OCI-LY7 (cell line): ENCODE measurements at regions not wholly inside any gene's neighbourhood (a gene's known extent, or its start where the extent isn't known, plus 50 kb on each side); places are given as distances from the start of the nearest gene placed in this dataset.

Experiments used
- BruUV-seq: library from RNA; stranded (reverse); fragments of 400-500 nt; replicated peaks from 2 replicates; lab custom pipeline; 2021; lab: Mats Ljungman, UMichigan
- CTCF ChIA-PET: fragments of 300-600 bp; sonication (Branson Sonifier 250); formaldehyde crosslinking; loops from one replicate; lab custom pipeline; 2022; ENCODE audit warnings: antibody characterized with exemption; ENCODE audit not compliant: unreplicated experiment; lab: Charles Lee
- POLR2A ChIA-PET: fragments of 300-600 bp; sonication (Branson Sonifier 250); formaldehyde crosslinking; loops from one replicate; lab custom pipeline; 2022; ENCODE audit warnings: antibody characterized with exemption; lab: Charles Lee
- DNase-seq: peaks from one replicate; pipeline ENCODE4 v3.0.0-alpha.2; 2015; ENCODE audit warnings: low spot score
- H2AFZ ChIP-seq: fragments of 200-600 bp; sonication (generic), shearing (Covaris generic); 2 replicates; pipeline ENCODE4 v1.6.1; 2014; ENCODE audit warnings: mild to moderate bottlenecking, antibody characterized with exemption, low read length, moderate library complexity
- H3K27ac ChIP-seq: fragments of 200-600 bp; sonication (generic); 2 replicates; pipeline ENCODE4 v1.5.1; 2014; ENCODE audit warnings: mixed run types, low read depth, mild to moderate bottlenecking, moderate library complexity, low read length, inconsistent platforms; ENCODE audit not compliant: poor library complexity, severe bottlenecking
- H3K36me3 ChIP-seq: fragments of 200-600 bp; sonication (generic); 2 replicates; pipeline ENCODE4 v1.6.1; 2014; ENCODE audit warnings: mild to moderate bottlenecking, antibody characterized with exemption, low read length, moderate library complexity, mixed read lengths; ENCODE audit not compliant: insufficient read depth
- H3K4me1 ChIP-seq: fragments of 200-600 bp; sonication (generic); 2 replicates; pipeline ENCODE4 v1.5.1; 2014; ENCODE audit warnings: mild to moderate bottlenecking, low read length; ENCODE audit not compliant: insufficient read depth, poor library complexity, severe bottlenecking
- H3K4me2 ChIP-seq: fragments of 200-600 bp; sonication (generic); 2 replicates; pipeline ENCODE4 v1.6.1; 2014; ENCODE audit warnings: mild to moderate bottlenecking, low read length
- H3K4me3 ChIP-seq: fragments of 200-600 bp; sonication (generic); 2 replicates; pipeline ENCODE4 v1.5.1; 2014; ENCODE audit warnings: mild to moderate bottlenecking, low read depth, low read length; ENCODE audit not compliant: poor library complexity, severe bottlenecking
- H3K79me2 ChIP-seq: fragments of 200-600 bp; sonication (generic); 2 replicates; pipeline ENCODE4 v1.6.1; 2016; ENCODE audit warnings: low read depth, mild to moderate bottlenecking, low read length, moderate library complexity, mixed read lengths; ENCODE audit not compliant: insufficient read depth
- H3K9me2 ChIP-seq: fragments of 200-600 bp; sonication (generic); 2 replicates; pipeline ENCODE4 v1.6.1; 2016; ENCODE audit warnings: mild to moderate bottlenecking, low read length, mixed read lengths; ENCODE audit not compliant: insufficient read depth
- H3K9me3 ChIP-seq: fragments of 200-600 bp; sonication (generic); 2 replicates; pipeline ENCODE4 v1.6.1; 2014; ENCODE audit warnings: mild to moderate bottlenecking, mixed run types, low read length, mixed read lengths
- H4K20me1 ChIP-seq: fragments of 200-600 bp; sonication (generic); 2 replicates; pipeline ENCODE4 v1.6.1; 2014; ENCODE audit warnings: mild to moderate bottlenecking, antibody characterized with exemption, low read length, moderate library complexity, mixed read lengths; ENCODE audit not compliant: insufficient read depth
- CTCF ChIP-seq: fragments of 200-600 bp; sonication (generic); conservative IDR thresholded peaks from 2 replicates; pipeline ENCODE4 v1.5.1; 2014; ENCODE audit warnings: mild to moderate bottlenecking, antibody characterized with exemption, low read length, moderate library complexity, mixed read lengths
- EZH2phosphoT487 ChIP-seq: fragments of 200-600 bp; sonication (generic); IDR thresholded peaks from 2 replicates; pipeline ENCODE4 v1.6.1; 2018; ENCODE audit warnings: low read depth, borderline replicate concordance, mild to moderate bottlenecking, mixed run types, antibody characterized with exemption, low read length, moderate library complexity, mixed read lengths
- intact Hi-C: fragments of 100-400 bp; cut with micrococcal nuclease; formaldehyde crosslinking; loops from one replicate; pipeline ENCODE4 v1.10.0; 2022; ENCODE audit not compliant: unreplicated experiment

DNA sequence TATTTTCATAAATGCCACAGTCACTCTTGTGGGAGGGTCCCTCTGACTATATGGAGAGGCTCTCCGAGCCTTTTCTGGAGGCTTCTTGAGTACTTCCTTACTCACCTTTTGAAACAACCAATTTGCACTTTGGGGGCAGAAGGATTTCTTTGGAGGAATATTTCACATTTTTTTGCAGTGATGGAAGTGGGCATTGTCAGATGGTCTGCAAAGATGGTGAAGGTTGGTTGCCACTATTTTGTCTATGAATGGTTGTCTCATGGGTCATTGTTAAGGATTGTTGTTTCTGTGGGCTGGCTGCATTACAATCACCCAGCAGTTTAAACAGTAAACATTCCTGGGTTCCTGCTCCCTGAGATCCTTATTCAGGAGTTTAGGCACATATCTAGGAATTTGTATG lies 388.2 kb downstream of the TMEM135 start:
- POLR2A ChIA-PET, result no interaction called here
- H3K4me3 ChIP-seq, result no peak overlapping the region
- no TSS peak for BruUV-seq
- H3K36me3 ChIP-seq, result peaks cover 19% of the 10 kb centered on the region
- H4K20me1 ChIP-seq, result no peaks in the 10 kb centered on the region
- CTCF ChIA-PET, result no interaction called here
- no peak overlapping the region for H2AFZ ChIP-seq
- no peak for DNase-seq
- H3K4me1 ChIP-seq, result peaks cover 19% of the 10 kb centered on the region
- no peaks in the 10 kb centered on the region for H3K9me2 ChIP-seq
- no peaks in the 10 kb centered on the region; the same call in 1 of the 2 replicates for H3K79me2 ChIP-seq
- H3K4me2 ChIP-seq, result no peak overlapping the region
- TF ChIP-seq CTCF (no peak), EZH2phosphoT487 (no peak)
- intact Hi-C loops, result no loop called here
- H3K27ac ChIP-seq, result no peak overlapping the region
- H3K9me3 ChIP-seq, result no peaks in the 10 kb centered on the region

DNA sequence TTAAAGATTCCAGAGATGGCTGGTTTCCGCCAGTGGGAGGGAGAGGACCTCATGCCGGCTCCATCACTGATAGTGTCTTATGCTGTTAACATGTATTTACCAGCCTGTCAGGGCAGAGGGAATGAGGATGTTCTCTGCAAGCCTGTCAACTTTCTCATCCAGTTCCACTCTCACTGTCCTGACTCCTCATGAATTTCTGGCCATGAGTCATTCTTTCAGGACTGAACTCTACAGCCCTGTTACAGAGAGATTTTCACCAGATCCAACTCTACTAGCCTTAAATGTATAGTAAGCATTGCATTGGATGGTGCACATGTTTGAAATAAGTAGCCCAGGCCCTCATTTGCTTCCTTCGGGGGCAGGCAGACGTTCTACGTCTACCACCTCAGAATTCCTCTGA lies 387.7 kb downstream of the TMEM135 start:
- Histone ChIP-seq H3K79me2 (no peaks in the 10 kb centered on the region; the same call in 1 of the 2 replicates), H3K27ac (no peak overlapping the region), H3K4me3 (no peak overlapping the region), H3K9me3 (no peaks in the 10 kb centered on the region), H3K4me2 (no peak overlapping the region), H3K4me1 (peaks cover 25% of the 10 kb centered on the region), H4K20me1 (no peaks in the 10 kb centered on the region), H3K36me3 (peaks cover 15% of the 10 kb centered on the region), H3K9me2 (no peaks in the 10 kb centered on the region), H2AFZ (no peak overlapping the region)
- no peak for TF ChIP-seq EZH2phosphoT487
- no peak for TF ChIP-seq CTCF
- DNase-seq, result no peak
- ChIA-PET CTCF (no interaction called here), POLR2A (interaction anchor here (1.2 to 1.3 kb wide), 2 partner anchors 22 to 72 kb away, joined by 4 read pairs; no protein-coding TSS in a partner anchor)
- no TSS peak for BruUV-seq
- intact Hi-C loops, result no loop called here

DNA sequence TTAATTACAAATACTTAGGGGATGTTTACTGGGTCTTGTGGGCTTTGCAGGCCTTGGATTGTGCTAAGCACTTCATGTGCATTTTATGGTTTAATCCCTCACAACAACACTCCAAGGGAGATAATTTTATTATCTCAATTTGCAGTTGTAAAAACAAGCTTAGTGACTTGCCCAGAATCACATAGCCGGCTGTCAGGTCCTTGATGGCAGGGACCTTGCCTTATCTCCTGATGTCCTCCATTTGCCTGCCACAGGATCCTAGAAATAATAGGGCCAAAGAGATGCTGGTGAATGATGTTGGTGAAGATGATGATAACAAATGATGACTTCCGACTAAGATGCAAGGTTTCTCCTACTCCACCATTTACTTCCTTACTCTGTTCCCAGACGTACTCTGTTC lies 385.4 kb downstream of the TMEM135 start:
- no TSS peak for BruUV-seq
- Histone ChIP-seq H4K20me1 (no peaks in the 10 kb centered on the region), H3K36me3 (peaks cover 15% of the 10 kb centered on the region), H3K27ac (no peak overlapping the region), H3K9me2 (no peaks in the 10 kb centered on the region), H3K79me2 (no peaks in the 10 kb centered on the region; the same call in 1 of the 2 replicates), H3K4me3 (no peak overlapping the region), H2AFZ (no peak overlapping the region), H3K9me3 (no peaks in the 10 kb centered on the region), H3K4me1 (peaks cover 35% of the 10 kb centered on the region), H3K4me2 (no peak overlapping the region)
- DNase-seq, result no peak
- TF ChIP-seq EZH2phosphoT487 (no peak), CTCF (no peak)
- intact Hi-C loops, result no loop called here
- ChIA-PET CTCF (no interaction called here), POLR2A (interaction anchor here (0.9 to 2.2 kb wide), 7 partner anchors 9 to 70 kb away, joined by 3 to 7 read pairs (median 4); no protein-coding TSS in a partner anchor)
